ENCODE measurements at regions not wholly inside any gene's neighbourhood (a gene's known extent, or its start where the extent isn't known, plus 50 kb on each side); places are given as distances from the start of the nearest gene placed in this dataset.
"Not testable (repeated sequence)": the region's sequence is repeated elsewhere in the genome, so short reads cannot be mapped to it uniquely, and the experiment has no call there.

DNA sequence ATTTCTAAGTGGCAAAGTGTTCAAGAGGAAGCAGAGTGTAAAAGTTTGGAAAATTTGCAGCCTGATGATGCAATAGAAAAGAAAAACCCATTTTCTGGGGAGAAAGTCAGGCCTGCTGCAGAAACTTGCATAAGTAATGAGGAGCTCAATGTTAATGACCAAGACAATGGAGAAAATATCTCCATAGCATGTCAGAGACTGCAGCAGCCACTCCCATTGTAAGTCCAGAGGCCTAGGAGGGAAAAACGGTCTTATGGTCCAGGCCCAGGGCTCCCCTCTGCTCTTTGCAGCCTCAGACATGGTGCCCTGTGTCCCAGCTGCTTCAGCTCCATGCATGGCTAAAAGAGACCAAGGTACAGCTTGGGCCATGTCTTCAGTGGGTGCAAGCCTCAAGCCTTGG is 96.6 kb upstream of the GMNC start:
- no peaks in the 10 kb centered on the region for H3K79me2 ChIP-seq (ENCODE audit: control insufficient read depth, insufficient read depth, low read length, unreplicated experiment)
- no peak overlapping the region for H3K27ac ChIP-seq (ENCODE audit: low read depth, low read length)
- H3K4me1 ChIP-seq (ENCODE audit: control insufficient read depth, insufficient read depth, low read length, unreplicated experiment), result no peaks in the 10 kb centered on the region
- H3K4me3 ChIP-seq (ENCODE audit: low read depth, low read length), result no peak overlapping the region
- H3K36me3 ChIP-seq (ENCODE audit: insufficient read depth, low read length), result no peaks in the 10 kb centered on the region
- H2AFZ ChIP-seq (ENCODE audit: low read length, unreplicated experiment), result no peak overlapping the region
- H3K27me3 ChIP-seq (ENCODE audit: insufficient read depth, low read length), result no peaks in the 10 kb centered on the region

DNA sequence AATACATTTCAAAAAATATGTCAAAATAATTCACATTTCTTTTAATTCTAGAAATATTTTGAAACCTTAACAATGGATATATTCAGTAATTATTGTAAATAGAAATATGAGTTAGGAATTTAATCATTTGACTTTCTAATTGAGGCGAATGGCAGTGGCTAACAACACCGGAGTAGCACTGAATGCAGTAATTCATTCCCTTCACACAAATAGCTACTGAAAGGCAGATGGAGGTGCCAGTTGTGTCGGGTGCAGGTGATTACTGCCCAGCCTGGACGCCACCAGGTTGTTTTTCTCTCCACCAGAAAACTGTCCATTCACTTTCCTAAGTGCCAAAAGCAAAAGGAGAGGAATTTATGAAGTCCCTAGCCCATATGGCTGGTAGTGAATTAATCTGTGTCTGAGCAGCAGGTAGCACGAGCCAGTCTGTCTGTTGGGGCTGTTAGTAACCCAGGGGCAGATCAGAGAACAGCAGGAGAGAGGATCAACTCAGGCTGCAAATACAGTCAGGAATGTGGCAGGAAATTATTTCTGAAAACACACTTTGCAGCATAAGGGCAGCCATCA is 79.3 kb upstream of the GMNC start:
- H3K27me3 ChIP-seq (ENCODE audit: insufficient read depth, low read length), result no peaks in the 10 kb centered on the region
- no peak overlapping the region for H3K27ac ChIP-seq (ENCODE audit: low read depth, low read length)
- H2AFZ ChIP-seq (ENCODE audit: low read length, unreplicated experiment), result no peak overlapping the region
- no peak overlapping the region for H3K4me3 ChIP-seq (ENCODE audit: low read depth, low read length)
- H3K79me2 ChIP-seq (ENCODE audit: control insufficient read depth, insufficient read depth, low read length, unreplicated experiment), result no peaks in the 10 kb centered on the region
- no peaks in the 10 kb centered on the region for H3K36me3 ChIP-seq (ENCODE audit: insufficient read depth, low read length)
- H3K4me1 ChIP-seq (ENCODE audit: control insufficient read depth, insufficient read depth, low read length, unreplicated experiment), result no peaks in the 10 kb centered on the region

DNA sequence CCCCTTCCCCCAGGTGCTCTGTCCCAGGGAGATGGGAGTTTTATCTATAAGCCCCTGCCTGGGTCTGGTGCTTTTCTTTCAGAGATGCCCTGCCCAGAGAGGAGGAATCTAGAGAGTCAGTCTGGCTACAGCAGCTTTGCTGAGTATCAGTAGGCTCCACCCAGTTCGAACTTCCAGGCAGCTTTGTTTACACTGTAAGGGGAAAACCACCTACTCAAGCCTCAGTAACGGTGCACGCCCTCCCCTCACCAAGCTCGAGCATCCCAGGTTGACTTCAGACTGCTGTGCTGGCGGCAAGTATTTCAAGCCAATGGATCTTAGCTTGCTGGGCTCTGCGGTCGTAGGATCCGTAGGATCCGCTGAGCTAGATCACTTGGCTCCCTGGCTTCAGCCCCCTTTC is 72.1 kb upstream of the GMNC start:
- H3K4me3 ChIP-seq (ENCODE audit: low read depth, low read length); H3K27me3 ChIP-seq (ENCODE audit: insufficient read depth, low read length); H3K36me3 ChIP-seq (ENCODE audit: insufficient read depth, low read length); H2AFZ ChIP-seq (ENCODE audit: low read length, unreplicated experiment); H3K27ac ChIP-seq (ENCODE audit: low read depth, low read length); H3K4me1 ChIP-seq (ENCODE audit: control insufficient read depth, insufficient read depth, low read length, unreplicated experiment); H3K79me2 ChIP-seq (ENCODE audit: control insufficient read depth, insufficient read depth, low read length, unreplicated experiment): not testable (repeated sequence)

DNA sequence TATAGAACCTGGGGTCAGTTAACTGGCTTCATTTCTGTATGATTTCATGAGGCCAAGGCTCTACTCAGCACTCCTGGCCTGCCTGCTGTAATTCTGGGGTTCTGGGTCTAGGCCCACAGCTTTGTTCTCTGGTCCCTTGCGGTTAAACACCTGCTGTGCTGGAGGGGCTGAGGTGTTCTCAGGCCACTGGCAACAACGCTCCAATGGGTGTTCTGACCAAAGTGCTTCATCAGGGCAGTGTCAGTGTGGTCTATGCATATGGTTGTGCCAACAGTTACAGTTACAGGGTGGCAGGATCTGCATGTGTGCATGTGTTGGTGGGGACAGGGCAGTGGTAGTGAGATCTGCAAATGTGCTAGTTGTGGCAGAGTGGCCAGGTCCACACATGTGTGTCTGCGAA is 64.1 kb upstream of the GMNC start:
- H3K4me1 ChIP-seq (ENCODE audit: control insufficient read depth, insufficient read depth, low read length, unreplicated experiment), result no peaks in the 10 kb centered on the region
- no peaks in the 10 kb centered on the region for H3K79me2 ChIP-seq (ENCODE audit: control insufficient read depth, insufficient read depth, low read length, unreplicated experiment)
- H3K4me3 ChIP-seq (ENCODE audit: low read depth, low read length), result no peak overlapping the region
- H3K27me3 ChIP-seq (ENCODE audit: insufficient read depth, low read length), result no peaks in the 10 kb centered on the region
- no peak overlapping the region for H3K27ac ChIP-seq (ENCODE audit: low read depth, low read length)
- no peak overlapping the region for H2AFZ ChIP-seq (ENCODE audit: low read length, unreplicated experiment)
- no peaks in the 10 kb centered on the region for H3K36me3 ChIP-seq (ENCODE audit: insufficient read depth, low read length)

DNA sequence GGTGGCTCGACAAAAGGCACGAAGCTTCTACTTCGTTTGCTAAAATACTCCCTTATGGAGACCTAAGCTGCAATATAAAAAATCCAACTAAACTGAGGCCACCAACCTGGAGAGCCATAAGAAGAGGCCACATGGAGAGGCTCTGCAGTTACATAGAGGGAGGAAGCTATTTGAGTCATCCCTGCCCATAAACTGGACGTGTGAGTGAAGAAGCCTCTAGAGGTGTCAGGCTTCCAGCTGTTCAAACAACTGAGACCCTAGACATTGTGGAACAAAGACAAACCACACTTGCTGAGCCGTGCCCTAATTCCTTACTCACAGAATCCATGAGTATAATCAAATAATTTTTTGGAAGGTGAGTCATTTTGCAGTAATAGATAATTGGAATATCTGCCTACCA is 50.2 kb upstream of the GMNC start:
- no peak overlapping the region for H3K27ac ChIP-seq (ENCODE audit: low read depth, low read length)
- no peaks in the 10 kb centered on the region for H3K79me2 ChIP-seq (ENCODE audit: control insufficient read depth, insufficient read depth, low read length, unreplicated experiment)
- no peak overlapping the region for H2AFZ ChIP-seq (ENCODE audit: low read length, unreplicated experiment)
- no peaks in the 10 kb centered on the region for H3K36me3 ChIP-seq (ENCODE audit: insufficient read depth, low read length)
- H3K27me3 ChIP-seq (ENCODE audit: insufficient read depth, low read length), result no peaks in the 10 kb centered on the region
- H3K4me1 ChIP-seq (ENCODE audit: control insufficient read depth, insufficient read depth, low read length, unreplicated experiment), result no peaks in the 10 kb centered on the region
- H3K4me3 ChIP-seq (ENCODE audit: low read depth, low read length), result no peak overlapping the region
